Medulla oblongata (tissue), 1 donor: ENCODE measurements at regions not wholly inside any gene's neighbourhood (a gene's known extent, or its start where the extent isn't known, plus 50 kb on each side); places are given as distances from the start of the nearest gene placed in this dataset.

Experiments used
- DNase-seq: peaks from one replicate; pipeline ENCODE4 v3.0.0-alpha.2; 2015; ENCODE audit errors: extremely low spot score

GRCh38 chr17:6215071-6216035, 145.2 kb downstream of the WSCD1 start:
- no peak for DNase-seq

GRCh38 chr17:6213859-6214258, 143.7 kb downstream of the WSCD1 start:
- no peak for DNase-seq

GRCh38 chr17:6212766-6213165, 142.6 kb downstream of the WSCD1 start:
- DNase-seq: no peak

- no peak for DNase-seq
Measured at GRCh38 chr17:6209829-6210228, 139.7 kb downstream of the WSCD1 start.

- DNase-seq: no peak
Measured at GRCh38 chr17:6208608-6209180, 138.5 kb downstream of the WSCD1 start.

GRCh38 chr17:6205525-6205924, 135.3 kb downstream of the WSCD1 start:
- no peak for DNase-seq

- DNase-seq: no peak
Measured at GRCh38 chr17:6205033-6205432, 134.9 kb downstream of the WSCD1 start.

GRCh38 chr17:6204203-6204722, 134.1 kb downstream of the WSCD1 start:
- DNase-seq: no peak

- no peak for DNase-seq
Measured at GRCh38 chr17:6196355-6196754, 126.2 kb downstream of the WSCD1 start.

GRCh38 chr17:6195123-6195522, 124.9 kb downstream of the WSCD1 start:
- DNase-seq: no peak

GRCh38 chr17:6191405-6192324, 121.5 kb downstream of the WSCD1 start:
- DNase-seq: no peak

- no peak for DNase-seq
Measured at GRCh38 chr17:6187836-6188235, 117.7 kb downstream of the WSCD1 start.

GRCh38 chr17:6186998-6187397, 116.8 kb downstream of the WSCD1 start:
- no peak for DNase-seq

- DNase-seq: no peak
Measured at GRCh38 chr17:6184508-6184907, 114.3 kb downstream of the WSCD1 start.

GRCh38 chr17:6179017-6179416, 108.8 kb downstream of the WSCD1 start:
- no peak for DNase-seq

GRCh38 chr17:6177941-6178694, 107.9 kb downstream of the WSCD1 start:
- no peak for DNase-seq
